BLaER1 treated with 17β-estradiol and CSF1 and Interleukin-3, amounts not matched to agents 10 nM and 100 nM (cell line): ENCODE measurements at regions not wholly inside any gene's neighbourhood (a gene's known extent, or its start where the extent isn't known, plus 50 kb on each side); places are given as distances from the start of the nearest gene placed in this dataset.
A peak's percentile ranks its signal among the peaks of the same experiment; 100 is the strongest.

Experiments
- H3K27ac ChIP-seq, 11 experiments: shearing (Covaris generic); formaldehyde crosslinking; 2 replicates each; pipeline ENCODE4 v1.8.1; 2022
- H3K27me3 ChIP-seq, 11 experiments: shearing (Covaris generic); formaldehyde crosslinking; 2 replicates each; pipeline ENCODE4 v1.8.1; 2022
- H3K36me3 ChIP-seq, 11 experiments: shearing (Covaris generic); formaldehyde crosslinking; 2 replicates each; pipeline ENCODE4 v1.8.1; 2022
- H3K4me1 ChIP-seq, 10 experiments: shearing (Covaris generic); formaldehyde crosslinking; 2 replicates each; pipeline ENCODE4 v1.8.1; 2022
- H3K4me2 ChIP-seq, 11 experiments: shearing (Covaris generic); formaldehyde crosslinking; 2 replicates each; pipeline ENCODE4 v1.8.1; 2022
- H3K4me3 ChIP-seq, 10 experiments: shearing (Covaris generic); formaldehyde crosslinking; 2 replicates each; pipeline ENCODE4 v1.8.1; 2022
- H3K9ac ChIP-seq, 11 experiments: shearing (Covaris generic); formaldehyde crosslinking; 2 replicates each; pipeline ENCODE4 v1.8.1; 2022
- H3K9me3 ChIP-seq, 11 experiments: shearing (Covaris generic); formaldehyde crosslinking; replicated peaks in 1 of 11; 2 replicates each; pipeline ENCODE4 v1.8.1; 2022
- H4K20me1 ChIP-seq, 11 experiments: shearing (Covaris generic); formaldehyde crosslinking; 2 replicates each; pipeline ENCODE4 v1.8.1; 2022
- Cebpa-rat ChIP-seq, 11 experiments: shearing (Covaris generic); IDR thresholded peaks; 2 replicates each; pipeline ENCODE4 v1.8.1; 2022

DNA sequence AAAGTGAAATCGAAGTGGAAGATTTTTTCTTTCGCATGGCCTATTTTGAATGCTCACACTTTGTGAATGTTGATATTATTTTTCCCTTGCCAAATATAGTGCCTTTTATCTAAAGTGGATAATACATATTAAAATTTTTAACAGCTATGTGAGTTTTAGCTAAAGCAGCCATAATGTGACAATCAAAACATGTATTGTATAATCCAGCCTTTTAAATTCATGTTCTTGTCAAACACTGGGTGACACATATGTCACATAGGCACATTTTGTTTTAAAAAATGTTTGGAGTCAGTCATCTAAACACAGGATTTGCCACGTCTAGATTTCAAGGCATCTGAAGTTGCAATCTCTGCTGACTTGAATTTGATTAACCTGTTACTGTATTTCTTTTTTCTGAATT, 1256.6 kb downstream of the SLITRK1 start:
- no peaks in the 10 kb centered on the region for H4K20me1 ChIP-seq
- H3K9me3 ChIP-seq, result no peaks in the 10 kb centered on the region
- H3K36me3 ChIP-seq, result no peaks in the 10 kb centered on the region
- no peak for TF ChIP-seq Cebpa-rat (IDR thresholded peaks at IDR 0.05)
- no peak overlapping the region for H3K4me3 ChIP-seq
- no peaks in the 10 kb centered on the region for H3K4me1 ChIP-seq
- no peak overlapping the region for H3K27ac ChIP-seq
- no peaks in the 10 kb centered on the region for H3K27me3 ChIP-seq
- H3K9ac ChIP-seq, result no peak overlapping the region
- no peak overlapping the region for H3K4me2 ChIP-seq

DNA sequence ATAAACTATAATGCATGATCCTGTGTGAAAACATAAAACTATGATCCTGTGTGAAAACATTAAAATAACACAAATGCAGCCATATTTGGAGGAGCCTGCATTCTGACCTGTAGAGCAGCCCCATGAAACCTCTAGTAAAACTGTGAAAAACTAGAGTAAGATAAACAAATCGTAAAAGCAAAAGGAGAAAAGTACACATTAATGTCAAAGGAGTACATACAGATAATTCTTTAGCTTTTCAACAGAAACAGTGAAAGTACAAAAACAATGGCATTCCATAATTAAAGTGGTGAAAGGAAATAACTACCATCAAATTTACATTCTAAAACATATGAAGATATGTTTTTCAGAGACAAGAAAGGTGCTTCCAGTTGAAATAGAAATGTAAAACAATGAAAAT, 1267.2 kb downstream of the SLITRK1 start:
- H3K36me3 ChIP-seq, result no peaks in the 10 kb centered on the region
- H3K9me3 ChIP-seq, result no peaks in the 10 kb centered on the region
- H3K27ac ChIP-seq, result no peak overlapping the region
- no peak overlapping the region for H3K4me2 ChIP-seq
- H3K27me3 ChIP-seq, result no peaks in the 10 kb centered on the region
- TF ChIP-seq Cebpa-rat (IDR thresholded peaks at IDR 0.05), result no peak
- no peaks in the 10 kb centered on the region for H4K20me1 ChIP-seq
- no peaks in the 10 kb centered on the region for H3K4me1 ChIP-seq
- H3K9ac ChIP-seq, result no peak overlapping the region
- no peak overlapping the region for H3K4me3 ChIP-seq

DNA sequence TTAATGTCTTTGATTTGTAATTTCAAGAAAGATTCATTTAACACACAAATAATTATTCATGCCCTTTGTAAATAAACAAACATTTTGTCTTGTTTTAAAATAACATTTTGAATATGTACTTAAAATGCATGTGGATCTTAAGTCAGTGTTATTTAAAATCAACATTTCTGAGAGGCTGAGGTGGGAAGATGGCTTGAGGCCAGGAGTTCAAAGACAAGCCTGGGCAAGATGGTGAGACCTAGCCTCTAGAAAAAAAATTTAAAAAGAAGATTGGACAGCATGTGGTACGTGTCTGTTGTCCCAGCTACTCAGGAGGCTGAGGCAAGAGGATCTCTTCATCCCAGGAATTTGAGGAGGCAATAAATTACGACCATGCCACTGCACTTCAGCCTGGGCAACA, 1268.2 kb downstream of the SLITRK1 start:
- Histone ChIP-seq H3K4me3 (no peak overlapping the region), H3K4me2 (no peak overlapping the region), H3K36me3 (no peaks in the 10 kb centered on the region), H3K27ac (no peak overlapping the region), H3K9ac (no peak overlapping the region), H3K4me1 (no peaks in the 10 kb centered on the region), H4K20me1 (no peaks in the 10 kb centered on the region), H3K9me3 (no peaks in the 10 kb centered on the region), H3K27me3 (no peaks in the 10 kb centered on the region)
- no peak for TF ChIP-seq Cebpa-rat (IDR thresholded peaks at IDR 0.05)

DNA sequence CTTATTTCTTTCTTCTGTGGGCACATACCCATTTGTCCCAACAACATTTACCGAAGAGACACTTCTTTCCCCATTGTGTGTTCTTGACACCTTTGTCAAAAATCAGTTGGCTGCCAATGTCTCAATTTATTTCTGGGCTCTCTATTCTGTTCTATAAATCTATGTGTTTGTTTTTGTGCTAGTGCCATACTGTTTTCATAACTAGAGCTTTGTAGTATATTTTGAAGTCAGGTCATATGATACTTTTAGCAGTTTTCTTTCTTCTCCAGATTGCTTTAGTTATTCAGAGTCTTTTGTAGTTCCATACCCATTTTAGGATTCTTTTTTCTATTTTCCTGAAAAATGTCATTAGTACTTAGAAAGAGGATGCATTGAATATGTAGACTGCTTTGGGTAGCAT, 1276.3 kb downstream of the SLITRK1 start:
- Histone ChIP-seq H3K9ac (no peak overlapping the region), H3K27me3 (no peaks in the 10 kb centered on the region), H4K20me1 (no peaks in the 10 kb centered on the region), H3K36me3 (no peaks in the 10 kb centered on the region), H3K4me2 (no peak overlapping the region), H3K9me3 (peaks cover 6 to 28% (median 18%) of the 10 kb centered on the region in 11 experiments; a peak in 17 of 22 replicates), H3K27ac (no peak overlapping the region), H3K4me3 (no peak overlapping the region), H3K4me1 (no peaks in the 10 kb centered on the region)
- TF ChIP-seq Cebpa-rat (IDR thresholded peaks at IDR 0.05), result no peak

DNA sequence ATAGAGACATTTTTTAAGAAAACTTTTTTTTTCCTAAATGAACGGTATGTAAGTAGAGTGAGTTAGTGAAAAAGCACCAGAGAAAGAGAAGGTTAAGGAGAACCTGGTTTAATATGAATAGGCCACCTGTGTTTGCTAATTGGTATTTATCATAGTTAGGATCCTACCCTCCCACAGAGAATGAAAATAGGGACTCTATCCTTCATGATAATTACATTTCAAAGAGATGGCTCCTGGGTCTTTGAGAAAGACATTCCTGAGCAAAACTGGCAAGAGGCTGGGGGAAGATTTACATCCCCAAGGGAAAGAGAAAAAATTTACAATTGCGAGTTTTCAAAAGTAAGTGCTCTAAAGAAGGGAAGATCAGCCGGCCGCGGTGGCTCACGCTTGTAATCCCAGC, 1284.5 kb downstream of the SLITRK1 start:
- H3K4me1 ChIP-seq, result no peaks in the 10 kb centered on the region
- no peaks in the 10 kb centered on the region for H3K36me3 ChIP-seq
- H3K27ac ChIP-seq, result no peak overlapping the region
- TF ChIP-seq Cebpa-rat (IDR thresholded peaks at IDR 0.05), result no peak
- no peak overlapping the region for H3K4me3 ChIP-seq
- no peaks in the 10 kb centered on the region for H3K27me3 ChIP-seq
- H3K9me3 ChIP-seq, result peaks cover under 1 to 13% (median 4%) of the 10 kb centered on the region in 11 experiments; a peak in 14 of 22 replicates
- H3K4me2 ChIP-seq, result no peak overlapping the region
- H3K9ac ChIP-seq, result no peak overlapping the region
- no peaks in the 10 kb centered on the region for H4K20me1 ChIP-seq

DNA sequence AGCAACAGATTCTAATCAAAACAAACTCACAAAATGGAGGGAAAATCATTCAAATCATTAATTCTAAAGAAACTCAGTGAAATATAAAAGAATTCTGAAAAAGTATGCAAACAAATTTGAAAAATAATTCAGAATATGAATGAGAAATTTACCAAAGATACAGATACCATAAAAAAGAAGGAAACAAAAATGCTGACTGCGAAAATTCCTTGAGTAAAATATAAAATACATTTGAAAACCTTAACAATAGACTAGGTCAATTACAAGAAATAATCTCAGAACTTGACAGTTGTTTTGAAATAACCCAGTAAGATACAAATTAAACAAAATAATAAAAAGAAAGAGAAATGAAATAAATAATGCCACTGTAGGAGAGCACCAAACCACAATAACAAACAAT, 1289.0 kb downstream of the SLITRK1 start:
- no peak overlapping the region for H3K27ac ChIP-seq
- no peak overlapping the region for H3K4me2 ChIP-seq
- H4K20me1 ChIP-seq, result no peaks in the 10 kb centered on the region
- H3K4me3 ChIP-seq, result no peak overlapping the region
- H3K27me3 ChIP-seq, result no peaks in the 10 kb centered on the region
- H3K4me1 ChIP-seq, result no peaks in the 10 kb centered on the region
- no peak for TF ChIP-seq Cebpa-rat (IDR thresholded peaks at IDR 0.05)
- no peak overlapping the region for H3K9ac ChIP-seq
- H3K36me3 ChIP-seq, result no peaks in the 10 kb centered on the region
- peaks cover 5 to 16% (median 12%) of the 10 kb centered on the region in 11 experiments; a peak in 16 of 22 replicates for H3K9me3 ChIP-seq

DNA sequence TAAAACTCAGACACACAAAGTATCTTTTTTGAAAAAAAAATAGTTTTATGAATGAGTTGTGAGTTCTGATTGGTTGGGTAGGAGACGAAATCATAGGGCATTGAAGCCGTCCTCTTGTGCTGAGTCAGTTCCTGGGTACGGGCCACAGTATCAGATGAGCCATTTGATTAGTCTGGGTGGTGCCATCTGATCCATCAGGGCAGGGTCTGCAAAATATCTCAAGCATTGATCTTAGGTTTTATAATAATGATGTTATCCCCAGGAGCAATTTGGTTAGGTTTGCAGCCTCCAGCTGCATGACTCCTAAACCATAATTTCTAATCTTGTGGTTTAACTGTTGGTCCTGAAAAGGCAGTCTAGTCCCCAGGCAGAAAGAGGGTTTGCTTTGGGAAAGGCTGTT, 1310.6 kb downstream of the SLITRK1 start:
- Histone ChIP-seq H3K27me3 (no peaks in the 10 kb centered on the region), H3K4me3 (no peak overlapping the region), H3K36me3 (no peaks in the 10 kb centered on the region), H3K27ac (no peak overlapping the region), H3K9me3 (peaks cover 23 to 46% (median 33%) of the 10 kb centered on the region in 11 experiments), H3K4me2 (peak overlapping the region in 3 of 11 experiments; percentile 20 to 33 (median 22); a peak in 5 of 22 replicates), H3K4me1 (peaks cover 0 to 9% (median 5%) of the 10 kb centered on the region in 10 experiments; a peak in 8 of 20 replicates), H3K9ac (no peak overlapping the region), H4K20me1 (no peaks in the 10 kb centered on the region)
- no peak for TF ChIP-seq Cebpa-rat (IDR thresholded peaks at IDR 0.05)

DNA sequence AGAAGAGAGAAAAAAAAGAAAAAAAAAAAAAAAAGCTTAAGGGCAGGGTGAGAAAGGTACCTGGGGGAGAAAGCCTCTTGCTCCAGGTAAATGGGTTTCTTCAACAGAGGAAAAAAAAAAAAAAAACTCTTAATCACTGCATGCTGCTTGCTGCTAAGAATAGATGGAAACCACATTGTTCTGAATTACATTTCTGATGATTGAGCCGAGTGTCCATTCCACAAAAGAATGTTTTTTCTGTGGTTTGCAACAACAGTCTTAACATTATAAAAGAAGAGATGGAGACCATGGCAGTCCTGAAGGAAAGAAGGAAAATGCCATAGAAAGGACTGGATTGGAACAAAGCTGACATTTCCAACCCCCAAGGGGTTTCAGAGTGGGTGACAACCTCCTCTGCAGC, 1312.7 kb downstream of the SLITRK1 start:
- no peak overlapping the region for H3K27ac ChIP-seq
- H3K9ac ChIP-seq, result no peak overlapping the region
- no peak overlapping the region for H3K4me2 ChIP-seq
- no peak overlapping the region for H3K4me3 ChIP-seq
- H3K36me3 ChIP-seq, result no peaks in the 10 kb centered on the region
- no peak for TF ChIP-seq Cebpa-rat (IDR thresholded peaks at IDR 0.05)
- H4K20me1 ChIP-seq, result no peaks in the 10 kb centered on the region
- H3K4me1 ChIP-seq, result peaks cover 0 to 9% (median 5%) of the 10 kb centered on the region in 10 experiments; a peak in 8 of 20 replicates
- H3K9me3 ChIP-seq, result peaks cover 8 to 27% (median 16%) of the 10 kb centered on the region in 11 experiments; a peak in 21 of 22 replicates
- H3K27me3 ChIP-seq, result no peaks in the 10 kb centered on the region

DNA sequence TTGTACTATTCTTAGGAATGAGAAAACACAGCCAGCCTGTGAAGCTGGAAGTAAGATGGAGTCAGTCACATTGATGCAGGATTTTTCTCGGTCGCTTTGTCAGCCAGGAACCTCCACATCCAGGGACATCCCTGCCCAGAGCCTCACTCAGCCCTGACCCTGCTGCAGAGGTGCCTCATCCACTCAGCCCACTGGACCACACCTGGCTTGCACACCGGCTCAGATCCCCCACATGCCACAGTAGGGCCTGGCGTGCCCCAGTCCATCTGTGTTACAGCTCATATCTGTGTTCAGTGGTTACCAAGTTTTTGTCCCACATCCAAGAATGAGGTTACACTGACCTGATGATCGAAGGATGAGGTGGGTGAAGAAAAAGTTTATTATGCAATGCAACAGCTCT, 1315.4 kb downstream of the SLITRK1 start:
- Histone ChIP-seq H3K4me1 (peaks cover 0 to 6% (median 3%) of the 10 kb centered on the region in 10 experiments; a peak in 8 of 20 replicates), H3K27ac (no peak overlapping the region), H3K9me3 (peaks cover 5 to 22% (median 8%) of the 10 kb centered on the region in 11 experiments; a peak in 16 of 22 replicates), H3K4me2 (no peak overlapping the region), H4K20me1 (no peaks in the 10 kb centered on the region), H3K36me3 (no peaks in the 10 kb centered on the region), H3K9ac (no peak overlapping the region), H3K27me3 (no peaks in the 10 kb centered on the region), H3K4me3 (no peak overlapping the region)
- TF ChIP-seq Cebpa-rat (IDR thresholded peaks at IDR 0.05), result no peak

DNA sequence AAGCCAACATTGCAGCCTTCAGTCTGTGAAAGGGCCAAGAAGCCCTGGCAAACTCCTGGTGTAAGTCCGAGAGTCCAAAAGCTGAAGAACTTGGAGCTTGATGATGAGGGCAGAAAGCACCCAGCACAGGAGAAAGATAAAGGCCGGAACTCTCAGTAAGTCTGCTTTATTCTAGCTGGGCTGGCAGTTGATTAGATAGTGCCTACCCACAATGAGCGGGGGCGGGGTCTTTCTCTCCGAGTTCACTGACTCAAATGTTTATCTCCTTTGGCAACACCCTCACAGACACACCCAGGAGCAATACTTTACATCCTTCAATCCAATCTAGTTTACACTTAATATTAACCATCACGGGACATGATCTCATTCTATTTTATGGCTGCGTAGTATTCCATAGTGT, 1317.1 kb downstream of the SLITRK1 start:
- no peak overlapping the region for H3K4me2 ChIP-seq
- H3K9me3 ChIP-seq, result peaks cover 2 to 17% (median 4%) of the 10 kb centered on the region in 11 experiments; a peak in 16 of 22 replicates
- H3K4me3 ChIP-seq, result no peak overlapping the region
- no peak for TF ChIP-seq Cebpa-rat (IDR thresholded peaks at IDR 0.05)
- H3K36me3 ChIP-seq, result no peaks in the 10 kb centered on the region
- no peaks in the 10 kb centered on the region for H3K4me1 ChIP-seq
- no peak overlapping the region for H3K27ac ChIP-seq
- H3K27me3 ChIP-seq, result no peaks in the 10 kb centered on the region
- no peak overlapping the region for H3K9ac ChIP-seq
- no peaks in the 10 kb centered on the region for H4K20me1 ChIP-seq
